ENCODE measurements at regions not wholly inside any gene's neighbourhood (a gene's known extent, or its start where the extent isn't known, plus 50 kb on each side); places are given as distances from the start of the nearest gene placed in this dataset.
"Not testable (repeated sequence)": the region's sequence is repeated elsewhere in the genome, so short reads cannot be mapped to it uniquely, and the experiment has no call there.

GRCh38 chr3:6066397-6066796 is 794.5 kb upstream of the GRM7 start:
- in situ Hi-C loops (cut with MboI; ENCODE audit: low sequenced_read_pairs) = no loop called here

DNA sequence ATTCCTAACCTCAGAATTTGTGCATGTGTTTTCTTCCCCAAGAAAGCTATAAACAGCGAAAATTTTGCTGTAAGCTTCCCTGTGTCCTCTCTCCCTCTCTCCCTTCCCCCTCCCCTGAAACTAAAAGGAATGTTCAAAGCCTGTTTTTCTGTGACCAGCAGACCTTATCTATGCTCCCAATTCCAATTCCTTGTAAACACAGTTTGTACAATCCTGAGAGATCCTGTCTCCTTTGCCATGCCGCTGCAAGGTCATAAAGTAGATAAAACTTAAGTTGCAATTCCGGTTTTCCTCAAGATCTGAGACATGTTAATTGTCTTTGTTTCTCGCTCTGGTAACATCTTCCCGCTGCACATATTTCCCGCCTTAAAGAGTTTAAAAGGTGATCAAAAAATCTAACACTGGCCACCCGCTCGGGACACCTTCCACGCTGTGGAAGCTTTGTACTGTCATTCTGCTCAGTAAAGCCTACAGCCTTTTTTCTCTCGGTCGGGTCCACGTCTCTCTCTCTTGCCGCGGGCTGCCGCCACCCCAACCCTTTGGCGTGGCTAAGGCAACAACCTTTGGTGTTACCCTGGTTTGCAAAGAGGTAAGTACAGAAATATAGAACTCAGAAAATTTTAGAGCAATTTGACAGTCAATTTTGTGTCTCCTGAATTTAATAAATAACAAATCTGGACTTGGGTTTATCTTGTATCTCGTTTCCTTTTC is 793.9 kb upstream of the GRM7 start:
- in situ Hi-C loops (cut with MboI; ENCODE audit: low sequenced_read_pairs) = not testable (repeated sequence)

GRCh38 chr3:6074952-6075351 is 786.0 kb upstream of the GRM7 start:
- in situ Hi-C loops (cut with MboI; ENCODE audit: low sequenced_read_pairs) = no loop called here

- in situ Hi-C loops (cut with MboI; ENCODE audit: low sequenced_read_pairs) = no loop called here
These were observed 782.5 kb upstream of the GRM7 start for GRCh38 chr3:6078436-6078835.

GRCh38 chr3:6079011-6079410 is 781.9 kb upstream of the GRM7 start:
- in situ Hi-C loops (cut with MboI; ENCODE audit: low sequenced_read_pairs) = no loop called here

DNA sequence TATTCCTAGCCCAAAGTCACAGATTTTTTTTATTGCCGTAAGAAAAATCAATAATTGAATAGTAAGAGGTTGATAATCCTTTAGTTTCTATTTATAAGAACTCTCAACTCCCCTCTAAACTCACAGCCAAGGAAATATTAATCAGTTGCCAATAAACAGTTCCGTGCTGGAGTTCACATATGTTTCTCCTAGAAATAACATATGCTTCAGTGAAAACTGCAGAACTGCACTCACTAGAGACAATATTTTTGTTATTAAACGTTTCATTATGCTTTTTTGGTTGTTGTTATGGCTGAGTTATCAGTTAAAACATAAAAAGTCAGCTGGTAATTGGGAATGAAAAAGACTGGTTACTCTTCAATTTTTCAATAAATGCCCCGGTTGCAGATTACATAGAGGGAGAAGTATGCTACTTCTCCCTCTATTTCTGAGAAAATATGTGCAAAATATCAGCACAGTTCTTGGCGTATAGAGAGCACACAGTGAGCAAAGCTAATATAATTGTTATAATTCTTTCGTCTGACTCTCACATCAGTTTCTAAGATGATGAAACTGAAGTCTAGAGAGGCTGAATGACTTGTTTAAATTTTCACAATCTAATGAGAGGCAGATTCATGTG is 781.2 kb upstream of the GRM7 start:
- in situ Hi-C loops (cut with MboI; ENCODE audit: low sequenced_read_pairs) = no loop called here

DNA sequence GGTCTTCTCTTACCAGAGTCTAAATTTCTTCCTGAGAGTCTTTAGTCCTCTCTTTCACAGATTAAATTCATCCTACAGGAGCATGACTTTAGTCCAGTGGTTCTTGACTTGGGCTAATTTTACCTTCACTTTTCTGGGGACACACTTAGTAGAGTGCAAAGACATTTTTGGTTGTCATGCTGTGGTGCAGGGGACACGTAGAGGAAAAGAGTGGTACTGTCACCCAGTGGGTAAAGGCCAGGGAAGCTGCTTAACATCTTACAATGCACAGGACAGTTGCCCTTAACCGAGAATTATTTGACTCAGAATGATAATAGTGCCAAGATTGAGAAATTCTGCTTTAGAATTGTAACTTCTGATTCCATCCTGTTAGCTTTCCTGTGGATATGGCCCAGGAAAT is 772.5 kb upstream of the GRM7 start:
- in situ Hi-C loops (cut with MboI; ENCODE audit: low sequenced_read_pairs) = no loop called here

- in situ Hi-C loops (cut with MboI; ENCODE audit: low sequenced_read_pairs) = no loop called here
These were observed 771.1 kb upstream of the GRM7 start for GRCh38 chr3:6089780-6090179.

DNA sequence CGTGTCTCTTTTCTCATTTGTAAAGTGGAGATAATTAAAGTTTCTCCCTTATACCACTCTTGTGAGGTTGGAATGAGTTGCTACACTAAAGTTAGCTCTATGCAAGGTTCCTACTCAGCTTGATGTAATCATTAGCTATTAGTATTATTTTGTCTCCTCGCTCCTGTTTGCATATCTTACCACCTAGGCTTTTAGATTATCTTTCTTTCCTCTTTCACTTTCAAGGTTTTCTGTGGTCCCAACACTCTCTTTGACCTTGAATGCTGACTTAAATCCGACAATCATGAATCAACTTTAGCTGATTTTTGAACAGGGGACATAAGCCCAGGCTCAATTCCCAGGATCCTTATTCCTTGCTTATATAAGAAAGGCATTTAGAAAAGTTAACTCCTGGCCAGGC is 769.7 kb upstream of the GRM7 start:
- in situ Hi-C loops (cut with MboI; ENCODE audit: low sequenced_read_pairs) = no loop called here

- in situ Hi-C loops (cut with MboI; ENCODE audit: low sequenced_read_pairs) = no loop called here
These were observed 765.9 kb upstream of the GRM7 start for GRCh38 chr3:6095006-6095405.

DNA sequence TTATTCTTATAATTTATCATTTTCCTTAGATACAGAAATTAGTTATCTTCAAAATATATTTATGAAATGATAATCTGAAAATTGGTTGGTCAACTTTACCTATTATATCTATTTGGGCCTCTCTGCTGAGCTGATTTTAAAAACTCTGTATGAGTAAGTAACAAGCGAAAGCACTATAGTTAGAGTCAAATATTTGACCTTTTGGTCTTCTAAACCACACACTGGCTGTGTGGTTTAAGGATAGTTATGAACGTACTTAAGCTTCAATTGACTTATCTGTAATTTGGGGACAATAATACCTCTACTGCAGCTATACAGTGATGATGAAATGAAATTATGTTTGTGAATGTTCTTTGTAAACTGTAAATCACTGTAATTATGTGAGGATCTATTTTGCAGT is 763.9 kb upstream of the GRM7 start:
- in situ Hi-C loops (cut with MboI; ENCODE audit: low sequenced_read_pairs) = no loop called here

DNA sequence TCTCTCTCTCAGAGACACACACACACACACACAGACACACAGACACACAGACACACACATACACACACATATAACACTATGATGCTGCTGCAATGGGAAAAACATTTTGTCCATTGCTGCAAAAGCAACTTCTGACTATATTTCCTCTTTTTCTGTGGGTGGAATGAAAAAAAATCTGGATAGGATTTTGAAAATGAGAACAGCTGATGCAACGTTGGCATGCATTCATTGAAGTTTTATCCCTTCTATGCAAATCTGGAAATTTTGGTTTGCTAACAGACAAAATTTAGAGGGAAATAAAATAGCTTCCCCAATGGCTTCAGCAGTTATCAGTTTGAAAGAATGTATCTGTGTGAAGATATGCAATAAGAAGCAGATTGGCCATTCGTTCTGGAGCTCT is 763.4 kb upstream of the GRM7 start:
- in situ Hi-C loops (cut with MboI; ENCODE audit: low sequenced_read_pairs) = no loop called here

- in situ Hi-C loops (cut with MboI; ENCODE audit: low sequenced_read_pairs) = no loop called here
These were observed 762.3 kb upstream of the GRM7 start for GRCh38 chr3:6098516-6099157.

DNA sequence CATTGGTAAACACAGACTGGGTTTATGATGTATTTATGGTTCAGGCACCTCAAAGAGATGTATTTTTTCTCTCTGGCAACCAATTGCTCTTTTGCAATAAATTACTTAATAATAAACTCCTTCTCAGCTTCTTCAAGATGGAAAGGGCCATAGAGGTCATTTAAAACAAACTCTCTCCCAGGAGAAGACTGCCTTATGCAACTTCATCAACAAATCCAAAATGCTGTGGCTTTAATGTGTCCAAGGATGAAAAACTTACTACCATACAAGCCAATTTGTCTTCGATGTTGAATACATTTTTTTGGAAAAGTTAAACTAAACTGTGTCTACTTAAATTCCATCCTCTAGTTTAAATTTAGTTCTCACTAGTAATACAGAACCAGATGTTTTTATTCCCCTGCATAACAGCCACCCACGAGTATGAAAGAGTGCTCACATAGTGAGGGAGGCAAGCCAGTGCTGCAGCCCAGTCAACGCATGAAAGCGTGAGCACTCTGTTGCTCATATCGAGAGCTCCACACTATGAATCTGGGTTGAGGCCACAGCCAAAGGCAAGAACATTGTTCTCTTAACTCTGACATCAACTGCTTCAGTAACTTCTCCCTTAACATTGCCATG is 761.3 kb upstream of the GRM7 start:
- in situ Hi-C loops (cut with MboI; ENCODE audit: low sequenced_read_pairs) = no loop called here

DNA sequence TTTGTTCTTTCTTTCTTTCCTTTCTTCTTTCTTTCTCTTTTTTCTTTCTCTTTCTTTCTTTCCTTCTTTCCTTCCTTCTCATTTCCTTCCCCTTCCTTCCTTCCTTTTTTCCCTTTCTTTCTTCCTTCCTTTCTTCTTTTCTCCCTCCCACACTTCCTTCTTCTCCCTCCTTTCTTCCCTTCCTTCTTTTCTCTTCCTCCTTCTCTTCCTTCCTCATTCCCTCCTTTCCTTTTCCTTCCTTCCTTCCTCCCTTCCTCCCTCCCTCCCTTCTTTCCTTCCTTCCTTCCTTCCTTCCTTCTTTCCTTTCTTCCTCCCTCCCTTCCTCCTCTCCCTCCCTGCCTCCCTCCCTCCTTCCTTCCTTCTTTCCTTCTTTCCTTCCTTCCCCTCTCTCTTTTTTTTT is 755.7 kb upstream of the GRM7 start:
- in situ Hi-C loops (cut with MboI; ENCODE audit: low sequenced_read_pairs) = no loop called here

- in situ Hi-C loops (cut with MboI; ENCODE audit: low sequenced_read_pairs) = no loop called here
These were observed 752.0 kb upstream of the GRM7 start for GRCh38 chr3:6108957-6109356.

- in situ Hi-C loops (cut with MboI; ENCODE audit: low sequenced_read_pairs) = no loop called here
These were observed 750.5 kb upstream of the GRM7 start for GRCh38 chr3:6110451-6110850.

DNA sequence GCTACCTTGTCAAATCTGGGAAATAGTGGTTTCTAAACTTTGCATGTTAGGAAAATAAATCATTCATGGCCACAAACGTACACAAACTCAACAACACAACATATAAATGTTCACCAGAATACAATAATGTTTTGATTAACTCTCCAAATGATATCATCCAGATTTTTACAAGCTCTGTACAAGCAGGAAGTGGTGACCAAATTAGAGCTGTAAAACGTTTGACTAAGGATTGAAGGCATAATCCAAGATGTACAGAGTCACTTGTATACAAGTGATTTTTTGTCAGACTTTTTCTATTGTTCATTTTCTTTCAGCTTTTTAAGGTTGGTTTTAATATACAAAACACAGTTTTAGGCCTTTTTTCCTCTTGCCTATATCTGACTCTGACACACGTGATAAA is 748.4 kb upstream of the GRM7 start:
- in situ Hi-C loops (cut with MboI; ENCODE audit: low sequenced_read_pairs) = no loop called here

- in situ Hi-C loops (cut with MboI; ENCODE audit: low sequenced_read_pairs) = no loop called here
These were observed 747.6 kb upstream of the GRM7 start for GRCh38 chr3:6113338-6113737.

DNA sequence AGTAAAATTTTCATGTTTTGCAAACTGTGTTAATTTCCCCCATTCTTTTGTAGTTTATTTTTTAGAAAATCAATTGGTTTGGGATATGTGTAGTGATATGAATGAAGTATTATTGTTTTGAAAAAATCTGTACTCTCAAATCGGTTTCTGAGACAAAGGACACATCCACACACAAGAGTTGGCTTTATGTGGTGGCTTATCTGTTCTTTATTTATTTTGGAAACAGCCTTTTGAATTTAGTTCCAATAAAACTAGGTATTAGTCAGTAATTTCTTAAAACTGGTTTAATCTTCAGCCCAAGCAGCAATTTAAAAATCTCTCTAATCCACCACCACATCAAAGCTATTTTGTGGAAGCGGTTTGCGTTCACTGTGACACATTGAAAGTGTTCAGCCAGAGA is 741.5 kb upstream of the GRM7 start:
- in situ Hi-C loops (cut with MboI; ENCODE audit: low sequenced_read_pairs) = no loop called here

DNA sequence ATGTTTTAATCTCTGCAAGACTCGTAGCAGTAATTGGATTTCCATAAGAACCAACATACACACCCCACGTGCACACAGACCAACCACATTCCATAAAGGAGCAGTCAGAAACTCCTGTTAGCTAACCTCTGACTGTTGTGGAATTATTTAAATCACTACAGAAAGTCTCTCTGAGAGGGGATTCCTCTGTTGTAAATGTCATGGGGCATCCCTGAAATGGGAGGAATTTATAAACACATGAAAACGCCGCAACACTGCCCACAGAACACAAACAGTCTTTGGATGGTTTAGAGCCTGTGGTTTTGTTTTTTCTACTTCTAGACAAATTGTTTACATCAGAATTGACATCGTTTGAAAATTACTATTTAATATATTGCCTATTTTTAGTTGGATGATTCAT is 740.1 kb upstream of the GRM7 start:
- in situ Hi-C loops (cut with MboI; ENCODE audit: low sequenced_read_pairs) = no loop called here

- in situ Hi-C loops (cut with MboI; ENCODE audit: low sequenced_read_pairs) = no loop called here
These were observed 736.0 kb upstream of the GRM7 start for GRCh38 chr3:6124875-6125274.
